Adrenal gland (tissue), 9 donors: ENCODE measurements at regions not wholly inside any gene's neighbourhood (a gene's known extent, or its start where the extent isn't known, plus 50 kb on each side); places are given as distances from the start of the nearest gene placed in this dataset.

Source experiments
- DNase-seq, 7 donors: peaks; one replicate each; pipeline ENCODE4 v3.0.0-alpha.2; 2019 to 2020
- H3K27ac ChIP-seq, 5 donors: fragments of 200-600 bp; sonication (generic) in 4 of 5; 1 replicate in 3 of 5; 2 replicates in 2 of 5; pipeline versions ENCODE4 v1.5.1 to v1.8.0; 2016 to 2020; ENCODE audit warnings: mild to moderate bottlenecking in 1 of 5
- H3K27me3 ChIP-seq: fragments of 200-600 bp; 2 replicates; pipeline ENCODE4 v1.8.0; 2021
- H3K36me3 ChIP-seq, 2 donors: fragments of 200-600 bp; replicated peaks in 1 of 2; 1 replicate in 1 of 2; 2 replicates in 1 of 2; pipeline versions ENCODE4 v1.5.1 to v1.8.0; 2018 to 2022
- H3K4me1 ChIP-seq, 2 donors: fragments of 200-600 bp; replicated peaks in 1 of 2; 1 replicate in 1 of 2; 2 replicates in 1 of 2; pipeline versions ENCODE4 v1.5.1 to v1.8.0; 2018 to 2021
- H3K4me3 ChIP-seq, 4 donors: fragments of 200-600 bp; sonication (generic) in 3 of 4; one replicate each; pipeline ENCODE4 v1.5.1; 2016 to 2018
- H3K9me3 ChIP-seq, 3 donors: fragments of 200-600 bp; sonication (generic) in 1 of 3; replicated peaks in 1 of 3; 1 replicate in 2 of 3; 2 replicates in 1 of 3; pipeline versions ENCODE4 v1.5.1 to v1.8.0; 2016 to 2021
- CTCF ChIP-seq, 6 experiments: fragments of 450-650 bp in 4 of 6; fragments of 200-600 bp in 2 of 6; sonication (generic) in 1 of 6; IDR thresholded peaks; 1 replicate in 5 of 6; 2 replicates in 1 of 6; pipeline versions ENCODE4 v1.5.1 to v1.8.0; 2016 to 2021; ENCODE audit warnings: antibody characterized with exemption in 6 of 6, mild to moderate bottlenecking in 2 of 6, moderate library complexity in 1 of 6
- POLR2A ChIP-seq, 2 donors: fragments of 450-650 bp; IDR thresholded peaks; one replicate each; pipeline ENCODE4 v1.6.1; 2017; ENCODE audit warnings: antibody characterized with exemption in 2 of 2, mild to moderate bottlenecking in 2 of 2, moderate library complexity in 1 of 2
- WGBS, 4 donors: extraction: QIAGEN DNeasy Blood & Tissue Kit in 2 of 4; methylation state at CpG; one replicate each; pipeline versions ENCODE4 v1.1.5 to v1.1.7; 2013 to 2017; 5-methylcytosine and 5-hydroxymethylcytosine counted together
- intact Hi-C, 2 donors: fragments of 100-400 bp; cut with DNase I; formaldehyde crosslinking; loops; one replicate each; pipeline versions ENCODE4 v1.14.1 to v1.15.0; 2022 to 2023
- donor health status: healthy with polysubstance abuse.
- donor health status: Bipolar disorder and iron deficiency.
- donor health status: DM: yes; HTN: yes; CAD: no.
- donor health status: DM: no; HTN: no; CAD: no.
- donor health status: DM: no; HTN: no; CAD: no.

GRCh38 chr3:23747841-23748240 is 57.9 kb upstream of the UBE2E1 start:
- intact Hi-C loops: no loop called here
- no peak for DNase-seq
- Histone ChIP-seq H3K36me3 (no peaks in the 10 kb centered on the region), H3K4me1 (no peaks in the 10 kb centered on the region), H3K9me3 (no peaks in the 10 kb centered on the region), H3K27me3 (peaks cover under 1% of the 10 kb centered on the region), H3K4me3 (no peak overlapping the region), H3K27ac (no peak overlapping the region)
- 59 to 71% (median 66%) methylated on average over 2 of the region's 2 CpGs for WGBS, 4 donors
- no peak for TF ChIP-seq CTCF (IDR thresholded peaks at IDR 0.05)
- TF ChIP-seq POLR2A (IDR thresholded peaks at IDR 0.05): no peak

GRCh38 chr3:23748398-23749110 is 57.2 kb upstream of the UBE2E1 start:
- Histone ChIP-seq H3K9me3 (no peaks in the 10 kb centered on the region), H3K27ac (peak overlapping the region in 1 of 5 donors; percentile 42), H3K27me3 (no peaks in the 10 kb centered on the region), H3K4me1 (no peaks in the 10 kb centered on the region), H3K4me3 (no peak overlapping the region), H3K36me3 (no peaks in the 10 kb centered on the region)
- 57 to 71% (median 62%) methylated on average over 4 of the region's 4 CpGs for WGBS, 4 donors
- intact Hi-C loops: no loop called here
- DNase-seq: peak in 3 of 7 donors; percentile 35 to 48 (median 37)
- TF ChIP-seq CTCF (IDR thresholded peaks at IDR 0.05) (no peak), POLR2A (IDR thresholded peaks at IDR 0.05) (no peak)

- H3K4me3 ChIP-seq: no peak overlapping the region
- no peaks in the 10 kb centered on the region for H3K9me3 ChIP-seq
- no peaks in the 10 kb centered on the region for H3K36me3 ChIP-seq
- no peaks in the 10 kb centered on the region for H3K27me3 ChIP-seq
- H3K4me1 ChIP-seq: no peaks in the 10 kb centered on the region
- WGBS, 4 donors: 87 to 91% (median 91%) methylated on average over 4 of the region's 4 CpGs
- intact Hi-C loops: no loop called here
- TF ChIP-seq POLR2A (IDR thresholded peaks at IDR 0.05): no peak
- peak in 1 of 7 donors; percentile 13 for DNase-seq
- H3K27ac ChIP-seq: no peak overlapping the region
Measured at GRCh38 chr3:23749609-23750008, 56.1 kb upstream of the UBE2E1 start.

GRCh38 chr3:23750573-23751210 is 55.1 kb upstream of the UBE2E1 start:
- no peaks in the 10 kb centered on the region for H3K27me3 ChIP-seq

More at GRCh38 chr3:23750573-23751210, 55.1 kb upstream of the UBE2E1 start:
- intact Hi-C loops: no loop called here
- H3K27ac ChIP-seq: no peak overlapping the region
- H3K9me3 ChIP-seq: no peaks in the 10 kb centered on the region
- H3K4me1 ChIP-seq: no peaks in the 10 kb centered on the region
- TF ChIP-seq CTCF (IDR thresholded peaks at IDR 0.05): no peak
- TF ChIP-seq POLR2A (IDR thresholded peaks at IDR 0.05): no peak
- H3K4me3 ChIP-seq: no peak overlapping the region
- 49 to 57% (median 51%) methylated on average over 11 of the region's 11 CpGs for WGBS, 4 donors
- no peaks in the 10 kb centered on the region for H3K36me3 ChIP-seq
- no peak for DNase-seq
